ENCODE measurements at regions not wholly inside any gene's neighbourhood (a gene's known extent, or its start where the extent isn't known, plus 50 kb on each side); places are given as distances from the start of the nearest gene placed in this dataset.

DNA sequence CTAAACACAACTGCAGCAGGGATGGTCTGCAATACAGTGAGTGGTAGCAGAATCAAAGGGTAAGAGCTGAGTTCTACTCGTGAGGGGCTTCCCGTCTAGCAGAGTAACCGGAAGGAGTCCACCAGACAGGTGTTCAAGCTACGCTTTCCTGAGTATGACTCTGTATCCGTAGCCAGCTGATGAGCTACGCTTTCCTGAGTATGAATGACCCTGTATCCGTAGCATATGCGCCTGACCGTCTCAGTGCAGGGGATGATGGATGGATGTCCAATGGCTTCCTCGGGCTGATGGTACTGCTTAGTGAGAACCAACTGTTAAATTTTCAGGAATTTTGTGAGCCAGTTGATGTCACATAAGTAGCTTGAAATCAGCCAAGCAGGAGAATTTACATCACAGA, 244.1 kb upstream of the MYT1L start:
- no peak for DNase-seq (ENCODE audit: low read depth)
- H3K4me3 ChIP-seq (ENCODE audit: low read depth, low read length): no peak overlapping the region
- TF ChIP-seq, protein P1, sequence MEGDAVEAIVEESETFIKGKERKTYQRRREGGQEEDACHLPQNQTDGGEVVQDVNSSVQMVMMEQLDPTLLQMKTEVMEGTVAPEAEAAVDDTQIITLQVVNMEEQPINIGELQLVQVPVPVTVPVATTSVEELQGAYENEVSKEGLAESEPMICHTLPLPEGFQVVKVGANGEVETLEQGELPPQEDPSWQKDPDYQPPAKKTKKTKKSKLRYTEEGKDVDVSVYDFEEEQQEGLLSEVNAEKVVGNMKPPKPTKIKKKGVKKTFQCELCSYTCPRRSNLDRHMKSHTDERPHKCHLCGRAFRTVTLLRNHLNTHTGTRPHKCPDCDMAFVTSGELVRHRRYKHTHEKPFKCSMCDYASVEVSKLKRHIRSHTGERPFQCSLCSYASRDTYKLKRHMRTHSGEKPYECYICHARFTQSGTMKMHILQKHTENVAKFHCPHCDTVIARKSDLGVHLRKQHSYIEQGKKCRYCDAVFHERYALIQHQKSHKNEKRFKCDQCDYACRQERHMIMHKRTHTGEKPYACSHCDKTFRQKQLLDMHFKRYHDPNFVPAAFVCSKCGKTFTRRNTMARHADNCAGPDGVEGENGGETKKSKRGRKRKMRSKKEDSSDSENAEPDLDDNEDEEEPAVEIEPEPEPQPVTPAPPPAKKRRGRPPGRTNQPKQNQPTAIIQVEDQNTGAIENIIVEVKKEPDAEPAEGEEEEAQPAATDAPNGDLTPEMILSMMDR (conservative IDR thresholded peaks at IDR 0.05; ENCODE audit: low read depth, low read length): no peak

DNA sequence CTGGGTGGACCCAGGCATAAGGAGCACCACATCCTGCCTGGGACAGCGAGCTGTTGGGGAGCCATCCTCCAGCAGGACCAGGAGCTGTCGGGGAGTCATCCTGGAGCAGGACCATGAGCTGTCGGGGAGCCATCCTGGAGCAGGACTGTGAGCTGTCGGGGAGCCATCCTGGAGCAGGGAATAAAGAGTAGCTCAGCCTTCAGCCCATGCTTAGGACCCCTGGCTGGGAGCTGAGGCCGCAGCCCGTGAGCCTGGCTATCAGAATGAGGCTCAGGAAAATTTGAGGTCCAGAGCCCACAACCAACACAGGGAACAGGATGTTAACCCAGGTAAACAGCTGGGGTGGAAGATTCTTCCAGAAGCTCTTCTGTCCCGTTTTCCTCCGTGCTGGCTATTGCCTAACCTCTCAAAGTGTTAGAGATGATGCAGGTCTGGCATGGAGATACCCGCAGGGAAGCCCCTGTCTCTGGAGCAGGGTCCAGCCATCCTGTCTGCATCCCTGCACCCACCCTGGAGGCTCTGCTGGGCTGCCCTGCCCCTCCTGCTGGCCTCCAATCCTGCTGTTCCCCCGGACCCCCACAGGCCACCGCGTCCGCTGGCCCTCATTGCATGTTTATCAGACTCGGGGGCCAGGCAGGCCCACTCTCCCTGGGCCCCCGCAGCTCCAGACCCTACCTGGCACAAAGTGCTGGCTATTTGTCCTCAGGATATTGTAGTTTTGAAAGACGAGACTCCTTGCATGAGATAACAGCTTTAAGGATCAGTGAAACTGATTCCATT, 243.5 kb upstream of the MYT1L start:
- DNase-seq (ENCODE audit: low read depth): no peak

DNA sequence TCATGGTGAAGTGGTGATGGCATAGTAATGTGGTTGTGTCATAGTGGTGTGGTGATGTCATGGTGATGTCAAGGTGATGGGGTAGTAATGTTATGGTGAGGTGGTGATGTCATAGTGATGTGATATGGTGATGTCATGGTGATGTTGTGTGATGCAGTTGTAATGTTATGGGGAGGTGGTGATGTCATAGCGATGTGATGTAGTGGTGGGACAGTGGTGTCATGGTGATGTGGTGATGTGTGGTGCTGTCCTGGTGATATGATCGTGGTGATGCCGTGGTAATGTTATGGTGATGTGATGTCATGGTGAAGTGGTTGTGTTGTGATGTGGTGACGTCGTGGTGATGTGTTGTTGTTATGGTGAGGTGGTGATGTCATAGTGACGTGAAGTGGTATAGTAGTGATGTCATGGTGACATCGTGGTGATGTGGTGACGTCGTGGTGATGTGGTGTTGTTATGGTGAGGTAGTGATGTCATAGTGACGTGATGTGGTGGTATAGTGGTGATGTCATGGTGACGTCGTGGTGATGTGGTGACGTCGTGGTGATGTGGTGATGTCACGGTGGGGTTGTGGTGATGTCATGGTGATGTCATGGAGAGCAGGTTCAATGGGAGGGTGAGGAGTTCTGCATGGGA, 242.7 kb upstream of the MYT1L start:
- H3K4me3 ChIP-seq (ENCODE audit: low read depth, low read length): no peak overlapping the region
- no peak for DNase-seq (ENCODE audit: low read depth)
- TF ChIP-seq, protein P1 (conservative IDR thresholded peaks at IDR 0.05; ENCODE audit: low read depth, low read length): no peak

More for the DNA sequence above, 243.5 kb upstream of the MYT1L start:
- H3K4me3 ChIP-seq (ENCODE audit: low read depth, low read length): no peak overlapping the region
- TF ChIP-seq, protein P1 (conservative IDR thresholded peaks at IDR 0.05; ENCODE audit: low read depth, low read length): no peak

GRCh38 chr2:2573205-2573604, 242.1 kb upstream of the MYT1L start:
- TF ChIP-seq, protein P1 (conservative IDR thresholded peaks at IDR 0.05; ENCODE audit: low read depth, low read length): no peak
- no peak overlapping the region for H3K4me3 ChIP-seq (ENCODE audit: low read depth, low read length)
- no peak for DNase-seq (ENCODE audit: low read depth)

DNA sequence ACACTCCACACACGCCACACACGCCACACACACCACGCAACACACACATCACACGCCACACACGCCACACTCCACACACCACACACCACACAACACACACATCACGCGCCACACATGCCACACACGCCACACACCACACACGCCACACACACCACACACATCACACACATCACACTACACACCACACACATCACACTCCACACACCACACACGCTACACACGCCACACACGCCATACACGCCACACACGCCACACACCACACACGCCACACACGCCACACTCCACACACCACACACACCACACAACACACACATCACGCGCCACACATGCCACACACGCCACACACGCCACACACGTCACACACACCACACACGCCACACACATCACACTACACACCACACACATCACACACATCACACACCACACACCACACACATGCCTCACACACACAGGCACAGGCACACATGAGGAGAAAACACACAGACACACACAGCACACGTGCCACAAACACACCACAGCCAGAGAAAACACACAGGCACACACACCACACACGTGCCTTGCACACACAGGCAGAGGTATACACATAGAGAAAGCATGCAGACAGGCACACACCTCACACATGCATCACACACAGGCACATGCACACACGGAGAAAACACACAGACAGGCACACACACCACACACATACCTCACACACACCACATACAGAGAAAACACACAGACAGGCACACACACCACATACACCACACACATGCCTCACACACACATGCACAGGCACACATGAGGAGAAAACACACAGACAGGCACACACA, 241.5 kb upstream of the MYT1L start:
- no peak for DNase-seq (ENCODE audit: low read depth)
- no peak overlapping the region for H3K4me3 ChIP-seq (ENCODE audit: low read depth, low read length)
- TF ChIP-seq, protein P1 (conservative IDR thresholded peaks at IDR 0.05; ENCODE audit: low read depth, low read length): no peak

DNA sequence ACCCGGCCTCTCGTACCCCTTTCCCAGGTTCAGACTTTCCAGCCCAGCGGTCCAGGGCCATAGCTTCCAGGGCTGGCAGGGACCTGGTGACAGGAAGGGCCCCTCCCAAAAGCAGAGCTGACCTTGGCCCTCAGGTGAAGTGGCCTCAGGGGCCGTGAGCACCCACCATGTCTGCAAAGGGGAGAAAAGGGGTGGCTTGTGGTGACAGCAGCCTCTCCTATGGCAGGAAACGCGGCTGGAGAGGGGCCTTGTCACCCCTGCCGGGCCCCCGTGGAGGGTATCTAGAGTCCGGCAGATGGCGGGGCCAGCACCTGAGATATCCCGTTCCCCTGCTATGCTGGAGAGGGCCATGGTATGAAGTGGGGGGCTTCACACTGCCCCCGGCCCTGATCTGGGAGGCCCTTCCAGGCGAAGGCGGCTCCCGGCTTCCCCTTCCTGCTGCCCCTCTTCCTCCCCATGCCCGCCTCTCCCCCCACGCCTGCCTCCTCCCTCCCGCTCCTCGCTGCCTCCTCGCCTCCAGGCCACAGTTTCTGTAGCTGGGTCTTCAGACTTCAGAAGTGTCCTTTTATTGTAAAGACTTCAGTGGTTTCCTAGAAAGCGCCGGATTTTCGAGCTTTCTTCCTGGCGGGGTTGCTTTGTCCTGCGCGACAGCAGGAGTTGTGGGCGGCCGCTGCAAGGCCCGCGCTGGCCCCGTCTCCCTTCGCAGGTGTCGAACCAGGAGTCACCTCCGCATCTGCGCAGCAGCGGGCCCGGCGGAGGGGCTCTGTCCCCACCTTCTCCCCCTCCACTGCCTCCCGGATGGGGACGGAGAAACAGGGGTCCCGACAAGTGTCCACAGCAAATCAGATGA, 240.5 kb upstream of the MYT1L start:
- no peak for DNase-seq (ENCODE audit: low read depth)
- H3K4me3 ChIP-seq (ENCODE audit: low read depth, low read length): no peak overlapping the region
- TF ChIP-seq, protein P1 (conservative IDR thresholded peaks at IDR 0.05; ENCODE audit: low read depth, low read length): no peak

Data from choroid plexus epithelial cell (primary cell).